Anterior cingulate cortex (tissue), 58 donors: ENCODE measurements at regions not wholly inside any gene's neighbourhood (a gene's known extent, or its start where the extent isn't known, plus 50 kb on each side); places are given as distances from the start of the nearest gene placed in this dataset.
A peak's percentile ranks its signal among the peaks of the same experiment; 100 is the strongest.

Experiments used
- DNase-seq, 58 donors: peaks; one replicate each; lab custom pipeline; 2025; lab: John Stamatoyannopoulos, UW

DNA sequence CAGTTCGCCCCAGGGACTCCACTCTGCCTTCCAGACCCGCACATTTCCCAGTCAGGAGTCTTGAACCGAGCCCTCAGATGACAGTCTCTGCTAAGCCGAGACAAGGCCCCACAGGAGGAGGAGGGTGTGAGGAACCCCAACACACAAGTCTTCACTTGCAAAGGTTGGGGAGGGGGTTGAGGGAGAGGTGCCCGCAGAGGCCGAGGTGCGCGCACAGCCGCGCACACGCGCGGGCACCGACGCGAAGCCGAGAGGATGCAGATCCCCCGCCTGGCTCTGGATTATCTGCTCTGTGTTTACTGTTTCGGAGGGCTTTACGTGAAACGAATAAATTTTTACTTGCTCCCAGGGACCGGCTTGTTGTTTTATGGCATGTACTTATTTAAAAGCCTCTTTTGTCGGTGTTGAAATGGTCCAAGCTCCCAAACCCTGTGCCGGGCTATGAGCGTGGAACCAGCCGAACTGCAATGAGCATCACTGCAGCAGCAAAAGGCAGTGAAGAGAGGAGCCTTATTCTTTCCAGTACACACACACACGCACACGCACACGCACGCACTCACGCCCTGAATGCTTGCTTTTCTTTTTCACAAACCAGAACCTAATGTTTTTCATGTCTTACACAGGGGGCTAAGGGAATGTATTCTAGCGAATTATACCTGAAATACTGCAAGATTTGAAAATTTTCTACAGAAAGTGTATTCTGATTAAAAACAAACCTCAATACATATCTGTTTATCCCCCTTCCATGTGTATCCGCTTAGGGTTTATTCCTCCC, 297.7 kb downstream of the PARP8 start:
- DNase-seq: peak in 1 of 58 donors; percentile 27

DNA sequence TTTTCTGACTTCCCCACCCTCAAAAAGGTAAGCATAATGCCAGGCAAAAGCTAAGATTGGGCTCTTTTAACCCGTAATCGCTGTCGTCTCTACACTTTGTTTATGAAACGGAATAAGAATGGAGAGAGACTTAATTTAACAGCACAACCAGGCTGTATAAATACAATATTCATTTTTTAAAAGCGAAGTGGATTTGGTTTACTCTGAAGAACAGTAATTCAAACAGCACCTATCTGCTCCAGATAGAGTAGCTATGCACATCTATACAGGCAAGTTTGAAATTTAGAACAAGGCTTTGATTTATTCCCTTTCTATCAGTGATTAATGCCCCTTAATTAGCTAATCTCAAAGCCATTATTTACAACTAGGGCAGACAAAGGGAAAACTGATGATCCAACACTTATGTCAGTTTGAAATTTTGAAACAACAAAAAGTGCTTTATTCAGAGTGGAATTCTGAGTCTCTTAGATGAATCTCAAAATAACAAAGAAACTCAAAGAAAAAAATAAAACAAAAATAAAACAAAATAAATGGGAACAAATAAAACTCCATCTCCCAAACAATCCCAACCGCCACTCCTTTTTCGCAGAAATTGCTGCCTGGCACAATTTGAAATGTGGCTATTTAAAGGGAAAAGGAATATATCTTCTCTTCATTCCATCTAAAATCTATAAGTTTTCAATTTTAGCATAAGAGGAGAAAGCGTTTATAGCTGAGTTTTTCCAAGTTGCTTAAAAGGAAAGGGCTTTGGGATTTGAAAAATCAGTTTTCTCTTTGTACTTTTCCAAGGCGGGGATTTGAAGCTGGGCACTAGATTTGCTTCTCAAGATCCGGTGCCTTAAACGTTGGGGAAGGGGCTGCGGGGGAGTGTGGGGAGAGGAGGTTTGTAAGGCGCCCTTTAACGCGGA, 298.6 kb downstream of the PARP8 start:
- DNase-seq: no peak

DNA sequence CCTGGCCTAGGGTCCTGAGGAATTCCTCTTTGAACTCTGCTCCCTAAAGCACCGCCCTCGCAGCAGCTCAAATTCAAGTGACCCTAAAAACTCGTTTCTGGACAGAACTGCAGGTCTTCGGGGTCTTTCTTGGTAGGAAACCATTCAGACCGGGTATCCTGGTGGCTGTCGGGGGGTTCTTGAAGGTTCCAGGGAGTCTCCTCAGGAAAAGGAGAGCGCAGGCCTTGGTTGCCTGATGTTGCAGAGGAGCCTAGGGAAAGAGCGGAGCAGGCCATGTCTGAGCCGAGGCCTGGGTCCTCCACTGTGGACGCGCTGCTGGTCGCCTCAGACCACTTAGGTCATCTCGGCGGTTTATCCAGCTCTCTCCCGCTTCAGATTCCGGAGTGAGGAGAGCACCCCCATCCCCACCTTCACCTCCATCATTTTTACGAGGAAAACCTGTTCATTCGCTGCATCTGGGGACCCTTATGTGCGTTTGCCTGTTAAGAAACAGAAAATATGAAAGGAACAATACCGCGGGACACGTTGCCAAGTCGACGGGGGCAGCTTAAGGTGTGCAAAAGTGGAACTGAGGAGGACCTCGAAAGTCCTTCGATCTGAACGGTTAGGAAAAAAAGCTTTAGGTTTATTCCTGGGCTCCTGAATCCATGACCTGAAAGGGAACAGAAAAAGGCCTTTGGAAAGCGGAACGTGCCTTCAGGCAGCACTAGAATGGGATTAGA, 299.4 kb downstream of the PARP8 start:
- no peak for DNase-seq

DNA sequence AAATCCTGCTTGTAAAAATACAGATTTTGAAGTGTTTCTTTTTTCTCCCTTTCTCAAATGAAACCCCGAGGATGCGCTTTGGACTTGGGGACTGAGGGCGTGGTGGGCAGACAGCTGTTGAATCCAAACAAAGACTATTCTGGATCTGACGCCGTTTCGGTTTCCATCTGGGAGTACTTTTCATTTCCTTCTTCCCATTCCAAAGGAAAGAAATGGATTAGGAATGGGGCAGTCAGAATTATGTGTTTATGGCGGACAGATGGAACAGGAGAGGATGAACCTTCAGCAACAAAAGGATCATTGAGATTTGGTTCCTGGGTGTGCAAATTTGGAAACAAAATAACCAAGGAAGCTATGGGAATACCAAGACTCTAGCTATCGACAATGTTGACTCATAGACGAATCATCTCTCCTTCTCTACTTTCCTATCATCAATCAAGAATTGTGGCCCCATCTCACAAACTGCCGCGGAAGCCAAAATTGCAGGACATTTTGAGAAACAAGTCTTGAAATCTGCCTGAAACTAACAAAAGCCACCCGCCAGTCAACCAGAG, 300.6 kb downstream of the PARP8 start:
- no peak for DNase-seq

DNA sequence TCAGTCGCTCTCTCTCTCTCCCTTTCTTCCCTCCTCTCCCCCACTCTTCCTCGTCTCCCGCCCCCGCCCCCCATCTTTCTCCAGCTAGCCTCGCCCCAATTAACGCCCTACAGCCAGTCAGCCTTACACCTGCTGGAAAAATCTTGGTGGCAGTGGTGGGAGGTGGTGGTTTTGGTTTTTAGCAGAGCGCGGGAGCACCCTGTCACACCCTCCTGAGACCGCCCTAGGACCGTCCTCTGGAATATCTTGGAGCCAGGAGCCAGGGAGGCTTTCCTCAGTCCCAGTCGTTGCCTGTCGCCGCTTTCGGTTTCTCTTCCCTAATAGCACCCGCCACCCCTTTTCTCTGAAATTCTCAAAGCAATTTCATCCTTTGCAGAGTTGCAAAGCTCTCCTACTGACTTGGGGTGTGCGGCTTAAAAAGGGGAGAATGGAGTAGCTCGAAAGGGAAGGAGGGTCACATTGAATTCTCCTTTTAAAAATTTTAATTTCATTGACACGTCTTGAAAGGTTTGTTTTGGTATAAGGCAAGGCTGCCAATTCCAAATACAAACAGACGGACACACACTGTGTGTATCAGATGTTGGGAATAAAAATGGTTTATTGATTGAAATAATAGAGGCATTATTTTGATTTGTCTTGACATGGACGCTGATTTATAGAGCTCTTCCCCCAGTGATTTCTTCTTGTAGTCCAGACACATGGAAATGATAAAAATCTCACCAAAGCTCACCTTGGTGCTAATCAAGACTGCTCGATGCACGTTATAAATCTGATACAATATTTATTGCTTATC, 301.3 kb downstream of the PARP8 start:
- DNase-seq: peak in 1 of 58 donors; percentile 25

DNA sequence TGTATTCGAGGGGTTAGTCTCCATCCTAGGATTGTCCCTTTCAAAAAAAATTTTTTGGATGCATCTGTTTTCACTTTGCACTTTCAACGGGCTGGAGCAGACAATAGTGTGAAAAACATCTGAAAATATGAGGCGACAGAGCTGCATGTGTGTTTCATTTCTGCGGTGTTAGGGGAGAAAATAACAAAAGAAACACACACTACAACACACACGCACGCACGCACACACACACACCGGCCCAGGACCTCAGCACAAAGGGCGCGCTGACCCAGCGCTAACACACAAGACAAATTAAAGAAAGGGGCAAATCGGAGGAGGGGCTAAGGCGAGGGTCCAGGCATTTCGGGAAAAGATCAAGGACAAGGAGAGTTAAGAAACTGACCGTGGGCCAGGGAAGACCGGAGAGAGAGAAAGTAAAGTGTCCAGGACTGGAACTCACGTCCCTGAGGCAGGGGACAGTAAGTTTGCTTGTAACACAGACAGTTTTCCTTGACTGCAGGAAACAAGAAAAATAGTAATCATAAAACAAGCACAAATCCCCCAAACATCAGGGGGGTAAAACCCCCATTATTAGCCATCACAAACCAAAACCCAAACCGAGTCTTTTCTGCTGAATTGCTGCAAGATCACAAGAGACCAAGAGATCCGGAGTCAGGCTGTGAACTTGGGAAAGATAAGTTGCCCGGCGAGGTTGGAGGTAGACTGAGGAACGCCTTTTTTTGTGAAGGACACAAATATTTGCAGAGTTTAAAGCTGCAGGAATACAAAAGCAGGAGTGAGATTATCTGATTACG, 302.1 kb downstream of the PARP8 start:
- DNase-seq: no peak

DNA sequence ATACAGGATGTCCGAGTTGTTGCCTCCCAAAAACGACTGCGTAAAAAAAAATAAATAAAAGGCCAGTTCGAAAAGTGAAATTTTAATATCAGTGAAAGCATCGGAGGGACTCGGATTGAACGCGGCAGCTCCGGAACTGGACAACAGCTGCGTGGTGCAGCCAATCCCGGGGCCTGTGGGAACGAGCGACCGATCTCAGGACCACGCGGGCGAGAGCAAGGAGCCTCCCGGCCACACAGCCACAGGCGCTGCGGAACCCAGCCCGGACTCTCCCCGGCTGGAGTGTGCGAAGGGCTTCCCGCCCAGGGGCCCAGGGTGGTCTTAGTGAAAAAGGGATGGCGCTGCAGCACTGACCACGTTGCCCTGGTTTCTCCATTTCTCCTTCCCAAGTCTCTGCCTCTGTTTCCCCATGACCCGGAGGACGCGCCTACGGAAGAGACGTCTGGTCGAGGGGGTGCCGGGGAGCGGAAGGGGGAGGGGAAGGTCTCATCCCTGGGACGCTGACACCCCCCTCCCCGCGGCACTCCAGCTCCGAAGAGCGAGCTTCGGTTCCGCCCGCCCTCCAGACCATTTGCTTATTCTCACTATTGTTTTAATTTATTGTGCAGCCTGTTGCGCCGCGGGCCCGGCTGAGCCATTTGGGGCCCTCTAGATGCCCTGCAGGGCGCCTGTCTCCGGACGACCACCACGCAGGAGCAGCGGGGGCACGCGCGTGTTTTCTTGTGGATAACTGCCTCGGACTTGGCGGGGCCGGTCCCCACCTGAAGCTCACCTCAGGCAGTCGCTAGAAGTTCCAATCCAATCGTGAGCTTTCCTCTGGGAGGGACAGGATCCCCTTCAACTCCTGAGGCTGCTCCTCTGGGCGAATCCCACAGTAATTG, 303.0 kb downstream of the PARP8 start:
- DNase-seq: peak in 1 of 58 donors; percentile 20

DNA sequence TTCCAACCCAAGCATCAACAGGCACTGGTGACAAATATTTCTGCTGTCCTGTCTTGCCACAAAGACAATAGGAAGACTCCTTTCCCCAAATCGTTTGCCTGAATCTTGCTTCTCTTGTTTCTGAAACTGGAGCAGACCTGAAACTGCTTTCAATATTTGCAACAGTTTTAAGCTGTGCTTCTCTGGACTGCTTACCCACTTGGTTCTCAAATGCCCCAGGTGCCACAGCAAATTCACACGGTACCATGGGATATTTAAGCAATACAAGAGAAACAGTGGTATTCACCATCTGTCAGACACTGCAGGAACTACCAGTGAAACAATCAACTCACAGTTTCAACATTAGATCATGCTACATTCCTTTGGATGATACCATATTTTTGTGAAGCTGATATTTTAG, 309.4 kb downstream of the PARP8 start:
- no peak for DNase-seq

DNA sequence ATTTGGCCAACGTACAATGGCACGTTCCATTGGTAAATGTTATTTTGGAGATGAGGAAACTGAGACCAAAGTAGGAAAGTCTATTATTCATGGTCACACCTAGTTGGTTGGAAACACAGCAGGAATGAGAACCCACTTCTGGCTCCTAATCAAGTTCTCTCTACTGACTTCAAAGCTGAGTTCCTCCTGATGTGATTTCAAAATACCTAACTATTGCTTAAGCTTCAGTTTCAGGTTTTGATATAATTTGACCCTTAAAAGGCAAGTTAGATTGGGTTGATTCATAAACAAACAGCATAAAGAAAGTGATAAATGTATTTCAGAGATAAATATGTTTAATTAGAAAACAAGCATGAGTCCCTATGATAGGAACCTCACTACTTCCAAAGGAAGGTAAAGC, 312.5 kb downstream of the PARP8 start:
- DNase-seq: no peak

DNA sequence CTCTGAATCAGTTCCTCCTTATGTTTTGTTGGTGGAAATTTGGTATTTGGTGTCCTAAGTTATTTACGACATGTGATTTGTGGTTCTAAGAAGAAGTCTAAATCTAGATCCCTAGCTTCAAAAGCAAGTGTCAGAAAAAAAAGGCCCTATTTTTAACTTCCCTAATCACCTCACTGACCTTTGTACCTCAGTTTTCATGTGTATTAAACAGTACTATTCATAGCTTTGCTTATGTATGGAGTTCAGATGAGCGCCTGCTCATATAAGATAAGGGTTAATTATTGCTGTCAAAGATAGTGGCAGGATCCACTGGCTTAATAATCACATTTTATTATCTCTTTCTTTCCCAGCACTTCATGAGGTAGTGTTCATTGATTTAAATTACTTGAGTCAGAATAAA, 318.2 kb downstream of the PARP8 start:
- no peak for DNase-seq

DNA sequence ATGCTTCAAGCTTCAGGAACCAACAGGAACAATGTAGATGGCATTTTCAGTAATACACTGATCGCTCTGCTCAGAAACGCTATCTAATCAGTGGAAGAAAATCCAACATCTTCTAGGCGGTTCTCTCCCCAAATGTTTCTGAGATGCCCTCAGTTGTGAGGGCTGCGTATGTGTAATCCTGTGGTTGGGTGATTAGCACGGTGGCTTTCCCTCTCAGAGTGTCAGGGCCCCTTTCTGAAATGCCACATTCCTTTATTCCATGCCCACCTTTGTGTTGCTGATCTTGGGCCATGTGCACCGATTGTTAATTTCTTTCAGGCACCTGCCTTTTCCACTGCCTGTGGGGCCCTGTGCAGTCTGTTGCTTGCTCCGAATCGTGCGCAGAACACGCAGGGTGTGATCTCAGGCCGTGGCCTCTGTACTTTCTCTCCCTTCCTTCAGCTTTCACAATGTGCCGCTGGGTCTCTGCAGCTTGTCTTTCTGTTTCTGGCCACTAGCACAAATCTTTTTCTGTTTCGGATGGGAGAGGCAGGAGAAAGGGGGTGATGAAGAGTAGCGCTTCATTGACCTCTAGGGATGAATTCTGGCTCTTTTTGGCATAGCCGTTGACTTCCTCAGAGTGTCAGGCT, 324.0 kb downstream of the PARP8 start:
- DNase-seq: no peak

DNA sequence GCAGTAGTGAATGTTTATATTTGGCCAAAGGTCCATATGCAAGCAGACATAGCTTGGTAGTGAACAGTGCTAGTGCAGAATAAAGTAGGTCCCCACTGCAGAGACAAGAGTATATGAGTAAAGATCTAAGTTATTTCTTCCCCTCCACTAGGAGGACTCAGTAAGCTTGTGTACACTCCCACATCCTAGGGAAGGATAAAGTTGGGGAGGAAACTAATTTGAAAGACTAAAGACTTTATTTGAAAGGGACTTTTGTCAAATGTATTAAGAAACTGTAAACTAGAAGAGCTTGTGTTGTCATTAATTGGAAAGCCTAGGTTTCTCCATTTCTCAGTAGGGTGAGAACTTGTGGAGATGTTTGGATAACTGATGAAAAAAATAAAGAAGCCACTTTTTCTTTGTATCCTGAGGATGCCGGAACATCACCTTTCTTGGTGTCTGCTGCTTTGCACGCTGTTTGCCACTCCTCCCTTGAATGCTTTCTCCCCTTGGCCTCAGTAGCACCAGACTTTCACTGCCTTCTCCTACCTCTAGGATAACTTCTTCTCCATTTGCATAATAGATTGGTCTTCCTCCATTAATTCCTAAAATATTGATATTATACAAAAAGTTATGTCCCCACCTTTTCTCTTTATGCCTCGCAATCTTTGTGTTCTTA, 329.0 kb downstream of the PARP8 start:
- no peak for DNase-seq

DNA sequence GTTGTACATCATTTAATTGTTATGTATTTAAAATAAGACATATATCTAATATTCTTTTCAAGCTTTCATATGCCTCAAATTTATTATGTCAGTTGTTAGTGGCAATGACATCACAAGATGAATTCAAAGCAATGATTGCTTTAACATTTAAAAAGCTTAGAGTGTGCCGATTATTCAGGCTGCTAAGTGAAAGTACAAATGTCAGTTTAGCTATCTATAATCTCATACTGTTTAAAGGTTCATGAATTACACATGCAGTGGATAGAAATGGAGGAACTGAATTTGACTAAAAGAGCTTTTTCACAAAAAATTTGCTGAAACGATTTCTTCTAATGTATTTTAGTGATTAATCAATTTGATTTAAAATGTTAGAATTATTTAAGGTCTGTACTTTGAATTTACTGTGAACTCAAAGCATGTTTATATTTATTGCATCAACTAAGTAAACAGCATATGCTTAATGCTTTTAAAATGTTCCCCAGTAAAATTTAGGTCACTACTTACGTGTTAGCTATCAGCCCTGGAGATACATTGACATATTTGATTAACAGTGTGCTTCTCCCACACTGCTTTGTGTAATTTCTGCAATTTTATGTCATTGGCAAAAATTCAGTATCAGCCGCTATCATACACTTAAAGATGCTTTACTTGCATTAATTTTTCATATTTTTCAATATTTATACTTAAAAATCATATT, 334.9 kb downstream of the PARP8 start:
- no peak for DNase-seq

DNA sequence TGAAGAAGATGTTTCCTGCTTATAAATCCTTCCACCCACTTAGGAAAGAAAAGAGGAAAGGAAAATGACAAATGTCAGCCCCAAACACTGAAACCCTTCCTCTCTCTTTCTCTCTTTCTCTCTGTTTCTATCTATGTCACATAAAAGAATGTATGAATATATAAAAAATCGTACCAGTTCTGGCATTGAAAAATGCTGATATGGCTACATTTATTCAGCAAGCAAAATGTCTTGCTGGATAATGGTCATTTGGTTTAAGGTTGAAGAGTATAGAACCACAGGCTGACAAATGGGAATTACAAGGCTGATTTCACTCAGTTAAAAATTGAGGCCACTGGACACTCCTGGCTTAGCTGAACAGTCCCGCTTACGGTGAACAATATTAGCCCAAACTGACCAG, 335.9 kb downstream of the PARP8 start:
- DNase-seq: no peak

DNA sequence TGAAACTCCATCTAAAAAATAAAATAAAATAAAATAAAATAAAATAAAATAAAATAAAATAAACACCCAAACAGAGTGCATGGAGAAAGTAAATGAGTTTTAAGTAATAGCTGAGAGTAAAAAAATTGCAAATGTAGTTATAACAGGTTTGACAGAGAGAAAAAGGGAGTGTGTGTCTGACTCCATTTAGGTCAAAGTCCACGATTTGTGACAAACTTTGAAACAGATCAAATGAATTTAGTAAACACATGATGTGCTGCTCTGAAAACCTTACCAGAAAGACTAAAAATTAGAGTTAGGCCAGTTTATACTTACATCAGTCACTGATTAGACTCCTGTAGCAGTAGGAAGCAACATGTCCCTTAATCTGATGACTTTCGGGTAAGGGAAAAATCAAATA, 346.6 kb downstream of the PARP8 start:
- DNase-seq: no peak

DNA sequence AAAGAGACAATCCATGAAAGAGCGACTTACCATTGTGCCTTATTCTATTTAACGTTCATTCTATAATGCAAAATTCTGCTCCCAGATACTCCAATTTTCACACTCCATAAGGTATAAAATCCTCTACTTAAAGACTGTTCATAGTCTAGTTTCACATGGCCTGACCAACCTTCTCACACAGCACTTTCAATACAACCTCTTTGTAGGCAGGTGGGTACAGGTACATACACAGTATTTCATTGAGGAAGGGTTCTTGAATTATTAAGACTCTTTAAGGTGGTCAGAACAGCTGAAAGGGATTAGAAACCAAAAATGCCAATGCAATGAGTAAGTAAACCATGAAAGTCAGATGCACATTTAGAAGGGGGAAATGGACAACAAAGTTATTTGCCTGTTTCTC, 352.0 kb downstream of the PARP8 start:
- DNase-seq: no peak
